GM19372 (cell line): ENCODE measurements at regions not wholly inside any gene's neighbourhood (a gene's known extent, or its start where the extent isn't known, plus 50 kb on each side); places are given as distances from the start of the nearest gene placed in this dataset.

ENCODE experiments used
- ATAC-seq: cut with Tn5 transposase; IDR thresholded peaks from one replicate; pipeline ENCODE4 v1.9.1; 2021; ENCODE audit warnings: mild to moderate bottlenecking, low read depth, moderate library complexity; ENCODE audit not compliant: unreplicated experiment

GRCh38 chrX:149275836-149276235 is 229.3 kb downstream of the IDS start:
- no peak for ATAC-seq

GRCh38 chrX:149274516-149275105 is 230.5 kb downstream of the IDS start:
- ATAC-seq = no peak

DNA sequence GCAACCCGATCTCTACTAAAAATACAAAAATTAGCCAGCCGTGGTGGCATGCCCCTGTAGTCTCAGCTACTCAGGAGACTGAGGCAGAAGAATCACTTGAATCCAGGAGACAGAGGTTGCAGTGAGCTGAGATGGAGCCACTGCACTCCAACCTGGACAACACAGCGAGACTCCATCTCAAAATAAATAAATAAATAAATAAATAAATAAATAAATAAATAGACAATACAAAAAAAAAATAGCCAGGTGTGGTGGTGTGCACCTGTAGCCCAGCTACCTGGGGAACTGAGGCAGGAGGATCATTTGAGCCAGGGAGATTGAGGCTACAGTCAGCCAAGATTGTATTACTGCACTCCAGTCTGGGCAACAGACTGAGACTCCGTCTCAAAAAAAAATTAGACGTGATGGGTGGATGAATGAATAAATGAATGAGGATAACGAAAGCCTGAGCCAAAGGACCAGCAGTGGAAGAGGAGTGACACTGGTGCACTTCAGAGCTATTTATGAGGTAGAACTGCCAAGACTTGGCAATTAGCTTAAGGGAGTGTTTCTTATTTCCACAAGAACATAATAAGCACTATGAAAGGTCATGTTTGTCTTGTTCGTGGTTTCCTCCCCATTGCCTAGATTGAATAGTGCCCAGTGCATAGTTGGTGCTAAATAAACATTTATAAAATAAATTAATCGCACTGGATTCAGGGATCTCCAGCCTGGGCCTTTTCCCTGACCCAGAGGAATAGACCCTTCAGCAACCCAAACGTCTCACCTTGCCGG is 232.2 kb downstream of the IDS start:
- no peak for ATAC-seq

DNA sequence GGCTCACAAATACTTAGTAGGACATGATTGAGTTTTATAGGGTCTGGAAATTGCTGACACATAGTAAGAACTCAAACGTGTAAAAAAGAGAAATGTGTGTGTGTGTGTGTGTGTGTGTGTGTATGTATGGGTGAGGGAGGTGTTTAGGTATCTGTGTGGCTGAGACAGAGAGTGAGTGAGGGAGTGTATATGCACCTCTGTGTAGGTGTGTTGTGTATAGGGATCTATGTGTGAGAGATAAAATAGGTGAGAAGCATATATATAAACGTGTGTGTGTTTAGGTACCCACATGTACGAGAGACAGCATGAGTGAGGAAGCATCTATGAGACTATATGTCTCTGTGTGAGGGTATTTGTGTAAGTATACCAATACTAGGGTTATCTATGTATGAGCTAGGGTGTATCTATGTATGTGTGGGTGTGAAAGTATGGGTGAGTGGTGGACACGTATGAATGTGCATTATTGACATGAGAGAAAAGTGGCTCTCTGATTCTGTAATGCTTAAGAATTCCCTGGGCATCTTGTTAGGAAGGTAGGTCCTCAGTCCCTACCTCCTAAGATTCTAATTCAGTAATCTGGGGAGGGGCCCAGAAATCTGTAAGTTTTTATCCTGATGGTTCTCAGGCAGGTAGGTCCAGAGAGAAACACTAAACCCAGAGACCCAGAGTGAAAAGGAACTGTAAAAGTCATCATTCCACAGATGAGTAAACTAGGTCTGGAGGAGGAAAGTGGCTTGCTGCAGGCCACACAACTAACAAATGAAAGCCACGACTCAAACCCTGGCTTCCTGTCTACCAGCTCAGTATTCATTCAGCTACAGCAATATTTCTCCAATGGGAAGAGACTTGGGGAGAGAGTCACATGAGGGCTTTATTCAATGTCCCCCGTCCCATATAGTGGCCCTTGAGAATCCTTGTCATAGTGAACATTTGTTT is 237.0 kb downstream of the IDS start:
- no peak for ATAC-seq

DNA sequence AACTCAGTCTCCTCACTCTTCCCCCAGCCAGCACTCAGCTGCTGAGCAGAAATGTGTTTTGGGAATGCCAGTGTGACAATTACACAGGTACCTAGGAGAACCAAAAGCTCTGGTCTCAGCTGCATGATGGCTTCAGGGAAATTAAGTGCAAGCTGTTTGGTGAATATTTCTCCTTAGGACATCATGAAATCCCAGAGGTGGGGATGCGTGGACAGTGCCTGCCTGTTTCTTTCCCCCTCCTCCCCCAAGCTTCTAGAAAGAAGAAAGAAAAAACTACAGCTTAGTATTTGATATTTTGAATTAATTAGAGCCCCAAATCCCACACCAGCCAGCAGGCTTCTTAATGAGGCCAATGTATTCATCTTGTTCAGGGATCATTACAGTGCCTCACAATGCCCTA is 243.0 kb downstream of the IDS start:
- ATAC-seq = no peak

DNA sequence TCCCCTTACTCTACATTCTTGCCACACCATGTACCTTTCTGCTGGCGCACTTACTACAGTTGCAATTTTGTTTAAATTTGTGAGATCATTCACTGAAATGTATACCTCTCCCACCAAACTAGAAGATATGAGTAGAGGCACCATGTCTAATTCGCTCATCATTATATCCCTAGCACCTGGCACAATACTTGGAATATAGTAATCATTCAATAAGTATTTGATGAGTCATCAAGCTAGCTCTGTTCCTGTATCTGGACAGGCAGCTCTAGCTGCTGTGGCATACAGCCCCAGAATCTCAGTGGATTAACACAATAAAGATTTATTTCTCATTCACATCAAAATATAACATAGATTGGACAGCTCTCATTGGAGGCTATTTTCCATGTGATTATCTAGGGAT is 245.9 kb downstream of the IDS start:
- ATAC-seq = no peak

DNA sequence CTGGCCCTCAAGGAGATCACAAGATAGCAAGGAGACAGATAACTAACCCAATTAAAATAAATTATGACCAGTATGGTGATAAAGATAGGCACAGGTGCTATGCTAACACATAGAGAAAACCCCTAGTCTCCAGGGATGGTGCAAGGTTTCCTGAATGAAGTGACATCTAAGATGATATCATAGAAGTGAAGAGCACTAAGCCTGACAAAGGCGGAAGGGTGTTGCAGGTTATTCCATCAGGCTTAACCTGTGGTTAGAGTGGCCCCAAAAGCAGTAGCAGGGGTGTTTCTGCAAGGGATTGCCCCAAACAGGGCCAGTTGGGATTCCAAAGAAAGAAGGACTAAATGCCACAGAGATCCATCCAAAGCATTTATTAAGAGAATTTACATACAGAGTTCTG is 249.2 kb downstream of the IDS start:
- no peak for ATAC-seq

- no peak for ATAC-seq
These were observed 257.0 kb downstream of the IDS start for GRCh38 chrX:149248073-149248625.

GRCh38 chrX:149230689-149231088 is 274.4 kb downstream of the IDS start:
- ATAC-seq = no peak

GRCh38 chrX:149223854-149224253 is 281.3 kb downstream of the IDS start:
- no peak for ATAC-seq

DNA sequence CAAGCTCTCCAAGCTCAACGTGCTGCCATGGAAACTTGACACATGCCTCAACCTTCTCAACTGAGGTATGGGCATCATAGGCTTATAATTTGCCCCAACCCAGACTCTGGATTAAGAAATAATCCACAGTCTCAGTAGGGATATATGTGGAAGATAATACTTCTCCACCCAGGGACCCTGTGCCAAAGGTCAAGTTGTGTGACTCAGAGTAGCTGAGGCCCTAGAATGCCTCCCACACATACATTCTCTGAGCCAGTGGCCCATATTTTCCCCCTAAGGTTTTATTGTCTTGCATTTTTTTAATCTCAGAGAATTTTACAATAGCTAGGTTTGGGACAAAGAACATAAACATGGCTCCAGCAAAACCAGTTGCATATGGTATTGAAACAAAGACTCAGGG is 283.1 kb downstream of the IDS start:
- ATAC-seq = no peak

DNA sequence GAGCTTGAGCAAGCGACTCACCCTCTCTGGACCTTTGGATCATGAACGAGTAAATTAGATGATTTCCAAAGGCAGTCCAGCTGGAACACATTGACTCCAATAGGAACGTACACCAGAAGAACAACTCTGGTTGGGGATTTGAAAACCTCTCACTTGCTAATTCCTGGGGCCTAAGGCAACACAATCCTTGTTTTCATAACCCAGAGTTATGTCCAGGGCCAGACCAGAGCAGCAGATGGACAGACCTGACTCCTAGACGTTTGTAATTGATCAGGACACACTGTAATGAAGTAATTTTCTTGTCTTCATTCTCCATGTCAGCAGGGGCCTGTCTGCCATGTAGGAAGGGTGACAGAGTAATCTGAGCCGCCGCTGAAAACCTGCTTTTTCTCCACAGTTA is 283.9 kb downstream of the IDS start:
- no peak for ATAC-seq

DNA sequence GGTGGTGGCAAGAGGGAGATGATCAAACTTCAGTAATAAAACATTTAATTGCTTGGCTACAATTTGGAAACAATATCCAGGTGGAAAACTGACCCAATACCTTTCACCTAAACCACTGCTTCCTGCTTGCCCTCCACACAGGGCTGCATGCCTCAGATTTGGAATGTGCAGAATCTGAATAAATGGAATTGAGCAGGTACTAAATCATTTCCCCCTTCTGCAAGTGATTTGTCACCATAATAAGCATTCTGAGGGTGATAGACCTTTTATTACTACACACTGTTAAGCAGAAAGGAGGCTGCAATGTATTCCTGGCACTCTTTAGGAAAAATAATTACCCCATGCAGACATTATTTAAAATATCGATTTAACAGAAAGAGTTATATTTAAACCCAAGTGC is 291.8 kb downstream of the IDS start:
- no peak for ATAC-seq

DNA sequence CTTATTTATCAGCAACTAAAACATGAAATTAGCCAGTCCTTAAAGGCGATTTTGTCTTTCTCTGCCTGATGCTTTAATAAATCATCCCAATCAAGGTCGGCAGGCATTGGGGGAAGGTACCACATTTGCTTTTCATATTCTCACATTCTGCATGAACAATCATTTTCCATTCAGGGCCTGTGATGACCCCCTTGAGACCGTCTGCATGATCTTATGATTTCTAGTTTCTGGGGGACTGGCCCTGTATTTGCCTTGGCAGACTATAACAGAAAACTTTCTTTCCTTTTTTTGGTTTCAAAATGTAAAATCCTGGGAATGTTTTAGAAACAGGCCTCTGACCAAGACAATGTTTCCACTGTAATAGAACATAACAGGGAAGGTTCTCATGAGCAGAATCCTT is 296.8 kb downstream of the IDS start:
- ATAC-seq = no peak

- no peak for ATAC-seq
These were observed 297.6 kb downstream of the IDS start for GRCh38 chrX:149207518-149207917.

- no peak for ATAC-seq
These were observed 299.2 kb downstream of the IDS start for GRCh38 chrX:149205937-149206336.

DNA sequence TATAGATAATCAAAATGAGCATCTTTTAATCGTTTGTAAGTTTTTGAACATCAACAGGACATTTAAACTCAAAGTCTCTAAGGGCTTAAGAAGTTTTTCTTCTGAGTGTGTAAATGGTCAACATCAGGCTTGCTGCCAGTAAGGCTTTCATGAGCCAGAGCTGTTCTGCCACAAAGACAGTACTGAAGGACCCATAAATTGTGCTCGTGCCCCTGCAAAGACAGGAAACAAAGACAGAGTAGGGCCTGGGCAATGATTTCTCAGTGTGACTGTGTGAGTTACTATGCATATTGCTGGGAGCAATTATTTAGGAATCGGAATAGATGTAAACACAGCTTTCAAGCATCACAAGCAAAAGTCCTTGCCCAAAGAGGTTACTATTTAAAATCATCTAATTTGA is 300.0 kb downstream of the IDS start:
- no peak for ATAC-seq

GRCh38 chrX:149199734-149200133 is 305.4 kb downstream of the IDS start:
- ATAC-seq = no peak

DNA sequence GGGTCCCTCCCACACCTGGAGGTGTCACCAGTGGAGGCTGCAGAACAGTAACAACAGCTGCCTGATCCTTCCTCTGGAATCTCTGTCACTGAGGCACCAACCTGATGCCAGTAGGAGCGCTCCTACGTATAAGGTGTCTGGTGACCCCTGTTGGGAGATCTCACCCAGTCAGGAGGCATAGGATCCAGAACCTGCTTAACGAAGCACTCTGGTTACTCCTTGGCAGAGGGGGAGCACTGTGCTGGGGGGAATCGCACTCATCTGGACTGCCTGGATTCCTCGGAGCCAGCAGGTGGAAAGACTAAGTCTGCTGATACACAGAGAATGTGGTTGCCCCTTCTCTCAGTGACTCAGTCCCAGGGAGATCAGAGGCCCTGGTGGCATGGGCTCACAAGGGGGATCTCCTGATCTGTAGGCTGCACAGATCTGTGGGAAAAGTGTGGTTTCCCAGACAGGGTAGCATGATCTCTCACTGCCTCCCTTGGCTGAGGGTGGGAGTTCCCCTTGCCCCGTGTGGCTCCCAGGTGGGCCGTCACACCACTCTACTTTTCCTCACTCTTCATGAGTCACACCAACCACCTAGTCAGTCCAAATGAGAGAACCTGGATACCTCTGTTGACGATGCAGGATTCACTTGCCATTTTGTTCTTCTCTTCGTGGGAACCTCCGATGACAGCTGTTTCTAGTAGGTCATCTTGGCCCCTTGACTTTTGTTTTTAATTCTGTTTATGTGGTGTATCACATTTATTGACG is 305.9 kb downstream of the IDS start:
- ATAC-seq = no peak

DNA sequence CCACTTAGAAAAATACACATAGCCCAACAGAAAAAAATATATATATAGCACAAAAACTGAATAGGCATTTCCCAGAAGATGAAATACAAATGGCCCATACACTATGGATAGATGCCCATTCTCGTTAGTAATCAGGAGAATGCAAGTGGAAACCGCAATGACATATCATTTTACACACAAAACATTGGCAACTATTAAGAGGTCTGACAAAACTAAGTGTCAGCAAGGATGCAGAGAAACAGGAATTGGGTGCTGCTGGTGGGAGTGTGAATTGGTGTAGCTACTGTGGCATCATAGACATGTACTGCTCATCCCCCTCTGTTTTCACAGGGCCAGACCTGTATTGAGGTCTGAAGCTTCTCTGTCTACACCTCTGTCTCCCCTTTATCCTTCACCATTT is 320.0 kb downstream of the IDS start:
- ATAC-seq = no peak
